NCI-H2171 treated with DMSO at 0.1 percent for 48 hours (cell line): ENCODE measurements at regions not wholly inside any gene's neighbourhood (a gene's known extent, or its start where the extent isn't known, plus 50 kb on each side); places are given as distances from the start of the nearest gene placed in this dataset.
"Not testable (repeated sequence)": the region's sequence is repeated elsewhere in the genome, so short reads cannot be mapped to it uniquely, and the experiment has no call there.

Source experiments
- DNase-seq: peaks from one replicate; lab custom pipeline; 2025; lab: John Stamatoyannopoulos, UW

DNA sequence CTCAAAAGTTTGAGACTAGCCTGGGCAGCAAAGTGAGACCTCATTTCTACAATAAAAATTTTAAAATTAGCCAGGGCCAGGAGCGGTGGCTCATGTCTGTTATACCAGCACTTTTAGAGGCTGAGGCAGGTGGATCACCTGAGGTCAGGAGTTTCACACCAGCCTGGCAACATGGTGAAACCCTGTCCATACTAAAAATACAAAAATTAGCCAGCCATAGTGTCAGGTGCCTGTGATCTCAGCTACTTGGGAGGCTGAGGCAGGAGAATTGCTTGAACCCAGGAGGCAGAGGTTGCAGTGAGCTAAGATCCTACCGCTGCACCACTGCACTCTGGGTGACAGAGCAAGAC lies 85.1 kb upstream of the MAP4 start:
- not testable (repeated sequence) for DNase-seq

DNA sequence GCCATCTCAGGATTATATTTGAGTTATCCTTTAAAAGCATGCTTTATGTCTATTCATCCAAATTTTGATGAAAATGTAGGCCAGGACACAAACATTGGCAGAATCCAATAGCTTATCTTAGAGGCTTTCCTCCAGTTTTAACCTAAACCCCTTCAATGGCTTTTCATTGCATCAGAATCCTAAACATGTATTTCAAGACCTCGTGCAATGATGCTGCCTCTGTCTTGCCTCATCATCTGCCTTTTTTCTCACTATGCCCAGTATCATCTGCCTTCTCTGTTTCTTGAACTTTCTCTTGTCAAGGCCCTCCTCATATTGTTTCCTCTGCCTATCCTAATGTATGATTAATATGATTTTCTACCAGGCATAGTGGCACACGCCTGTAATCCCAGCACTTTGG lies 76.1 kb upstream of the MAP4 start:
- no peak for DNase-seq

DNA sequence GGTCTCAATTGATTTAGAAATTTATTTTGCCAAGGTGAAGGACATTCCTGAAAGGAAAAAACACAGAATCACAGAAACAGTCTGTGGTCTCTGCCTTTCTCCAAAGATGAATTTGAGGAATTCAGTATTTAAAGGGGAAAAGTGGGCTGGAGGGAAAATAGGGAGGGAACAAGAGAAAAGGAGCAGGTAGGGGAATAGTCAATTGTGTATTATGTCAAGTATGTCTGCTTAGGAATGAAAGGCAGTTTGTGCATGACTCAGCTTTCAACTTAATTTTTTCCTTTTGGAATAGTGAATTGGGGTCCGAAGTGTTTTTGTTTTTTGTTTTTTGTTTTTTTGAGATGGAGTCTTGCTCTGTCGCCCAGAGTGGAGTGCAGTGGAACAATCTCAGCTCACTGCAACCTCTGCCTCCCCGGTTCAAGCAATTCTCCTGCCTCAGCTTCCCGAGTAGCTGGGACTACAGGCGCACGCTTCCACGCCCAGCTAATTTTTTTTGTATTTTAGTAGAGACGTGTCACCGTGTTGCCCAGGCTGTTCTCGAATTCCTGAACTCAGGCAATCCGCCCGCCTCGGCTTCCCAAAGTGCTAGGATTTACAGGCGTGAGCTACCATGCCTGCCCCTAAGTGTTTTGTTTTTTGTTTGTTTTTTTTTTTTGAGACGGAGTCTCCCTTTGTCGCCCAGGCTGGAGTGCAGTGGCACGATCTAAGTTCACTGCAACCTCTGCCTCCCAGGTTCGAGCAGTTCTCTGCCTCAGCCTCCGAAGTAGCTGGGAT lies 74.1 kb upstream of the MAP4 start:
- no peak for DNase-seq

DNA sequence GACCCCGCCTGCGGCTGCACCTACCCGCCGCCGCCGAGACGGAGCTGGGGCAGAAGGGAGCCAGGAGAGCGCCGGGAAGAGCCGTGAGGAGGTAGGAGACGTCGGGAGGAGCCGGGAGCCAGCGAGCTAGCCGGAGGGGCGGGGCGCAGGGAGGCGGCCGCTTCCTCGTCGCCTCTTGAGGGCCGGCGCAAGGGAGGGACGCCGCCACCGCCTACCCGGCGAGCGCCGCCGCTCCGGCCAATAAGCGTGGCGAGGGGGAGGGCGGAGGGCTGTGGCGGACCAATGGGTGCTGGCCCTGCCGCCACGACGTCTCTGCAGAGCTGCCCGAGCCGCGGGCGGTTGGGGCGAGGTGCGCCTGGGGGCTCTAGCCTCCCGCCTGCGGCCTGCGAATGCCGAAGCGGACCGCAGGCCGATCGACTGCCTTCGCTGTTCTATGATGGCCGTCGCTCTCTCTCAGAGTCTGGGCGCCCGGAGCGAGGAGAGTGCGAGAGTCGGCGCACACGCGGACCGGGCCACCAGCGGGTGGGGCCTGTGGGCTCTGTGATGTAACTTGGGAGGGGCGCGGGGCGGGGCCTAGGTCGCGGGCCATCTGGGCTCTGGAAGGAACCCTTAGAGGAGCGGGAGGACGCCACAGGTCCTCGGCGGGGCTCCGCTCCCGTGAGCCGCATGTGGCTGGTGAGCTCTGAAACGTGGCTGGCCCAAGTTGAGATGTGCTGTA lies 72.7 kb upstream of the MAP4 start:
- DNase-seq = peak; percentile 89

DNA sequence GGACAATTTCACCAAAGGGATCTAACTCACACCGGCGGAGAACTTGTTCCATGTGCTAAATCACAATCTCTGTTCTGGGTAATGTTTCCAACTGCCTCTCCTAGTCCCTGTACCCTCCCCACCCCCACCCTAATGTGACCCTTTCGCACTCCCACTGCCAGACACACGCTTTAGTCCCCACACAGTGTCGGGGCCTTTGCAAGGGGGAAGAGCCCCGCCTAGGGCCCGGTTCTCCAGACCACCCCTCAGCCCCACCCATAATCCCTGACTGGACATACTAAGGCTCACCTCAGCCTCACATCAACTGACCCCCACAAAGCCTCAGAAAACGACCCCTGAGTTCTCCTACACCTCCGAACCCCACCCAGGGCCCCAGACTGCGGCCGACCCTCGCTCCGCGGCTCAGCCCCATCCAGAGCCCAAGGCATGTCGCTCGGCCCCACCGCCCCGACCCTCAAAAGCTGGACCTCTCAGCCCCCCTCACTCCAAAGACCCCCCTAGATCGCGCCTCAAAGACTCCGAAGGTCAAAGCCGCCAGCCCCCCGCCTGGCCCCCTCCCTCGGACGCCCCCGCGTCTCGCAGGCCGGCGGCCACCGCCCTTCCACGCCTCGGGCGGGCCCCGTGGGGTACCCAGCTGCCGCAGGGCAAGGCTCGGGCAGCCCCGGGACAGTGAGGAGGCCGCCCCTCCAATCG lies 72.0 kb upstream of the MAP4 start:
- no peak for DNase-seq

DNA sequence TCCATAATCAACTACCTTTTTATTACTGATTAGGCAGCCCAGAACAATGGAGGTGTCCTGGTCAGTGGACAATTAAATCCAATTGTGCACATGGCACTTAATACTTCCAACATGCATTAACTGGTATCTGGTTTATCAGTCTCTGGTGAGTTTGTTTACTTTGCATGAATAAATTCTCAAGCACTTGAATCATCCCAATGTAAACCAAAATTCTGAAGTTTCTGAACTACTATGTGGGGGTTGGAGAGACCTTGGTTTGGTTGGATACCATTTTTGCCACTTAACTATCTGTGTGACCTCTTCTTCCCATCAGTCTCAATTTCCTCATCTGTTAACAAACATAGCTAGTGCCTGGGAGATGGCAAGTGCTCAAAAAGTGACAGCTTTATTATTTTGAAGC lies 70.5 kb upstream of the MAP4 start:
- no peak for DNase-seq

DNA sequence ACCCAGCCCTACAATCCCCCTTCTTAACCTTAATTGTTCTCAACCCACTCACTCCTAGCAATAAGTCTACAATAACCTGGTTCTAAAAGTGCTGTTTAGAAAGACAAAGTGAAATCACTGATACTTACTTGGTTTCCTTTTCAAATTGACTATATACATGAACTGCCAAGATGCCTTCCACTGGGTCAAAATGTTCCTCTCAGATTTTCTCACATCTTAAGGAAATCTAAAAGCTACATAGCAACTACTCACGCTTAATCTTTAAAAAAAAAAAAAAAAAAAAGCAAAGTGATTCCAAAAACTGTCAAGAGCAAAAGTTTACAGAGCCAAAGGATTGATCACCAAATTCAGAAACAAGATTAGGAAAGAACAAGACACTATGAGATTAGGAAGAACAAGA lies 68.7 kb upstream of the MAP4 start:
- no peak for DNase-seq

DNA sequence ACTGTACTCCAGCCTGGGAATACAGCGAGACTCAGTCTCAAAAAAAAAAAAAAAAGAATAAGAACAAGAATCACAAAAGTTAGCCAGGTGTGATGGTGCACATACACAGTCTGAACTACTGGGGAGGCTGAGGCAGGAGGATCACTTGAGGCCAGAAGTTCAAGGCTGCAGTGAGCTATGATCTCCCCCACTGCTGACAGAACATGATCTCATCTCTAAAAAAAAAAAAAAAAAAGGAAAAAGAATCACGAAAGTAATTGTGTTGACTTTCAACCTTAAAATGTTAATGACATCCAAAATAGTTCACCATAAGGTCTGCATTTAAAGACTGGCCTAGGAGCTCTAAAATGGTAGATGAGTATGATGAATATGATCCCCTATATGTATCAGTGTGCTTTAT lies 68.0 kb upstream of the MAP4 start:
- DNase-seq = no peak

DNA sequence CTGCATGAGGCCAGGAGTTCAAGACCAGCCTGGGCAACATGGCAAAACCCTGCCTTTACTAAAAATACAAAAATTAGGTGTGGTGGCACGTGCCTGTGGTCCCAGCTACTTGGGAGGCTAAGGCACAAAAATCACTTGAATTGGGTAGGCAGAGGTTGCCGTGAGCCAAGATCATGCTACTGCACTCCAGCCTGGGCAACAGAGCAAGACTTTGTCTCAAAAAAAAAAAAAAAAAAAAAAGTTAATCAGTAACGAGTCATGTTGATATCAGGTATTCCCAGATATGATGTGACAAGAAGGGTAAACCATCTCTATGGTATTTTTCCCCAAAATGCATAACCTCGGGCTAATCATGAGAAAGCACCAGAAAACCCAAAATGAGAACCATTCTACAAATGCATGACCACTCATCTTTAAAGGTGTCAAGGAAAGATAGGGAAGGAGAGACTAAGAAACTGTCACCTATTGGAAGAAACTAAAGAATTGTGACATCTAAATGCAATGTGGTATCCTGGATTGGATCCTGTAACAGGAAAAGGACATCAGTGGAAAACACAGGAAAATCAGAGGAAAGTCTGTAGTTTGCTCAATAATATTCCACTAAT lies 66.5 kb upstream of the MAP4 start:
- no peak for DNase-seq

DNA sequence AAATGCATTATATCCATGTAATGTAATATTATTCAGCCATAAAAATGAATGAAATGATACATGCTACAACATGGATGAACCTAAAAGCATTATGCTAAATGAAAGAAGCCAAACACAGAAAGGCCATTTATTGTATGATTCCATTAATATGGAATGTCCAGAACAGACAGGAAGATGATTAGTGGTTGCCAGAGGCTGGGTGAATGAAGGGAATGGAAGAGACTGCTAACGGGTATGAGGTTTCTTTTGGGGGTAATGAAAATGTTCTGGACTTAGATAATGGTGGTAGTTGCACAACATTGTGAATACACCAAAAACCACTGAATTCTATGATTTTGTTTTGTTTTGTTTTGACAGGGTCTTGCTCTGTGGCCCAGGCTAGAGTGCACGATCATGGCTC lies 61.6 kb upstream of the MAP4 start:
- DNase-seq = no peak

DNA sequence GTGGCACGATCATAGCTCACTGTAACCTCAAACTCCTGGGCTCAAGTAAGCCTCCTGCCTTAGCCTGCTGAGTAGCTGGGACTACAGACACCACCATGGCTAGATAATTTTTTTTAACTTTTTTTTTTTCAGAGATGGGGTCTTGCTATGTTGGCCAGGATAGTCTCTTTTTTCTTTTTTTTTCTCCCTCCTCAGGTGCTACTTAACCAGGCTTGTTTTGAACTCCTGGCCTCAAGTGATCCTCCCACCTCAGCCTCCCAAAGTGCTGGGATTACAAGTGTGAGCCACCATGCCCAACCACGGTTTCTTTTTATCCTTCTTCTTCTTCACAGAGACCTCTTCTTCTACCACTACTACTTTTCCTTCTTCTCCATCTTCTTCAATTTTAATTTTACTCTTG lies 53.8 kb upstream of the MAP4 start:
- no peak for DNase-seq

DNA sequence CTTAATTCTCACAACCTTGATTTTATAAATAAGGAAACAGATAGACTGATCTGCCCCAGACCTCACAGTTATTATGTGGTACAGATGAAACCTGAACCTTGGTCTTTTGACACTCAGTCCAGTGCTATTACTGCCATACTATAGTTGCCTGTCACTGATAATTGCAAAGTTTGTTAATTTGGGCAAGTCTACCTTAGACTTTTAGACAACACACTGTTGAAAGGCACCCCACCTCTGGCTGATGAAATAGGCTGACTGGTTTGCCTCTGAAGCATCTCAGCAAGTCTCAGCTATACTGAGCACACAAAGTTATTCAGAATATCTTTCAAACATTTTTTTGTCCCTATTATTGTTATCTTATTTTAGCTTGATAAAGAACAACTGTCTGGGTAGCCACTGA lies 53.1 kb upstream of the MAP4 start:
- DNase-seq = no peak

DNA sequence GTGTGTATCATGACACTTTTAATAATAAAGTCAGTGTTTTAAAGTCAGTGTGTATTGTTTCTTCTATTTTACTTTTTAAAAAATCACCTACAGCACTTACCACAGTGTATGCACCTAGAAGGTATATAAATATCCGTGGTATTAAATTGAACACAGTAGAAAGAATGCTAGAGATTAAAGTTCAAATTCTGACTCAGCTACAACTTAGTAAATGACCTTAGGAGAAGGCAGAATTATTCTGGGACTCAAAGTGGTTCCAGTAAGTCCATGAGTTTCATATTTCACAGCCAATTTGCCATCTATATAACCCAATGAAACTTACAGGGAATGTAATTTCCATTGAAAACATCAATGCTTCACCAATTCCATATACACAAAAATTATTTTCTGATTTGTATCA lies 52.7 kb upstream of the MAP4 start:
- DNase-seq = no peak

DNA sequence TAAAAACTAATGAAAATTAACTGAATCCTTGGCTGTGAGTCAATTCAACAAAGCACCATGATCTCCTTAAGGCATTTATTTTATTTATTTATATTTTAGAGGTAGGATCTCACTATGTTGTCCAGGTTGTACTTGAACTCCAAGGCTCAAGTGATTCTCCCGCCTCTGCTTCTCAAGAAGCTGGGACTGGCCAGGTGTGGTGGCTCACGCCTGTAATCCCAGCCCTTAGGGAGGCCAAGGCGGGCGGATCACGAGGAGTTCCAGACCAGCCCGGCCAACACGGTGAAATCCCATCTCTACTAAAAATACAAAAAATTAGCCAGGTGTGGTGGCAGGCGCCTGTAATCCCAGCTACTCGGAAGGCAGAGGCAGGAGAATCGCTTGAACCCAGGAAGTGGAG lies 52.1 kb upstream of the MAP4 start:
- not testable (repeated sequence) for DNase-seq

DNA sequence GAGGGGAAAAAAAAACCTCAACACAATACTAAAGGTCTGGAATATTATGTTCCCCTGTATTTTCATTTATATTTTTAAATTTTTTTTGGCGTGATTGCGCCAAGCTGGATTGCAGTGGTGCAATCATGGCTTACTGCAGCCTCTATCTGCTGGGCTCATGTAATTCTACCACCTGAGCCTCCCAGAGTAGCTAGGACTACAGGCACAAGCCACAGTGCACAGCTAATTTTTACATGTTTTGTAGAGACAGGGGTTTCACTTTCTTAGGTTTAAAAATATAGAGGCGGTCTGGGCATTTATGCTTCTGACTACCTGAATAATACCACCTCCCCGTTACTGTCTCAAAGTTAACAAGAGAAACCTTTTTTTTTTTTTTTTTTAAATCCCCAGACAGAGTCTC lies 51.1 kb upstream of the MAP4 start:
- no peak for DNase-seq
